HepG2 (cell line): ENCODE measurements at regions not wholly inside any gene's neighbourhood (a gene's known extent, or its start where the extent isn't known, plus 50 kb on each side); places are given as distances from the start of the nearest gene placed in this dataset.

Source experiments
- ATAC-seq: fragments of 200-7000 bp; cut with Tn5 transposase; 3 replicates; pipeline ENCODE4 v1.9.1; 2020; ENCODE audit warnings: mild to moderate bottlenecking, moderate library complexity
- BruUV-seq: library from RNA; stranded (reverse); fragments of 400-500 nt; replicated peaks from 2 replicates; lab custom pipeline; 2021; lab: Mats Ljungman, UMichigan
- CTCF ChIA-PET: fragments of 300-600 bp; formaldehyde crosslinking; extraction: SDS; loops from one replicate; lab custom pipeline; 2021; ENCODE audit warnings: low total read pairs, inconsistent platforms, low intra/inter-chr PET ratio; lab: Yijun Ruan, JAX
- POLR2A ChIA-PET: fragments of 350-600 bp; sonication (Branson Sonifier 250); formaldehyde crosslinking; loops from one replicate; lab custom pipeline; 2020; ENCODE audit warnings: antibody characterized with exemption, inconsistent platforms; lab: Yijun Ruan, JAX
- DNase-seq: peaks from one replicate; pipeline ENCODE4 v3.0.0-alpha.2; 2015; ENCODE audit warnings: low spot score
- FAIRE-seq: peaks from 3 replicates; lab custom pipeline; 2011; peaks lifted over from hg19 to GRCh38; lab: Jason Lieb, UNC
- H2AFZ ChIP-seq: one replicate; pipeline ENCODE4 v1.6.1; 2011; ENCODE audit warnings: low read length, inconsistent platforms
- H3K27ac ChIP-seq: fragments of 300-600 bp; 3 replicates; pipeline ENCODE4 v1.8.0; 2011; ENCODE audit warnings: mixed run types, mild to moderate bottlenecking, mixed read lengths, low read length, inconsistent platforms; ENCODE audit not compliant: insufficient read depth; ENCODE audit errors: extremely low read length
- H3K27me3 ChIP-seq, 2 experiments: fragments of 200-600 bp in 1 of 2; 2 replicates in 1 of 2; 3 replicates in 1 of 2; pipeline versions ENCODE4 v1.6.0 to v1.8.0; 2011; ENCODE audit warnings: low read length in 2 of 2, mild to moderate bottlenecking in 2 of 2, moderate library complexity in 2 of 2, inconsistent platforms in 1 of 2; ENCODE audit not compliant: insufficient read depth in 2 of 2, control insufficient read depth in 1 of 2
- H3K36me3 ChIP-seq, 2 experiments: fragments of 200-600 bp in 1 of 2; replicated peaks in 1 of 2; 2 replicates in 1 of 2; 3 replicates in 1 of 2; pipeline versions ENCODE4 v1.5.1 to v1.8.0; 2011; ENCODE audit warnings: low read length in 2 of 2, inconsistent platforms in 1 of 2; ENCODE audit not compliant: insufficient read depth in 2 of 2, control insufficient read depth in 1 of 2
- H3K4me1 ChIP-seq: 2 replicates; pipeline ENCODE4 v1.5.1; 2012; ENCODE audit warnings: low read length, inconsistent platforms; ENCODE audit not compliant: insufficient read depth
- H3K4me2 ChIP-seq: 2 replicates; pipeline ENCODE4 v1.6.0; 2011; ENCODE audit warnings: low read depth, low read length, inconsistent platforms
- H3K4me3 ChIP-seq, 3 experiments: fragments of 200-600 bp in 1 of 3; sonication (generic), shearing (Covaris generic) in 1 of 3; replicated peaks in 1 of 3; 2 replicates each; pipeline ENCODE4 v1.5.1; 2011 to 2016; ENCODE audit warnings: low read length in 3 of 3, inconsistent platforms in 2 of 3, low read depth in 2 of 3, mild to moderate bottlenecking in 2 of 3, control low read depth in 1 of 3, mixed read lengths in 1 of 3; ENCODE audit not compliant: insufficient read depth in 1 of 3
- H3K79me2 ChIP-seq: one replicate; pipeline ENCODE4 v1.6.1; 2011; ENCODE audit warnings: low read length, inconsistent platforms; ENCODE audit not compliant: insufficient read depth
- H3K9ac ChIP-seq: 2 replicates; pipeline ENCODE4 v1.6.0; 2011; ENCODE audit warnings: mild to moderate bottlenecking, low read depth, low read length, inconsistent platforms; ENCODE audit not compliant: insufficient read depth
- H3K9me3 ChIP-seq: 2 replicates; pipeline ENCODE4 v1.5.1; 2012; ENCODE audit warnings: mild to moderate bottlenecking, low read length
- H4K20me1 ChIP-seq: 2 replicates; pipeline ENCODE4 v1.6.0; 2011; ENCODE audit warnings: inconsistent platforms, mild to moderate bottlenecking, low read length, moderate library complexity; ENCODE audit not compliant: insufficient read depth
- NCOA5 ChIP-seq: sonication (generic); formaldehyde crosslinking; IDR thresholded peaks from 2 replicates; pipeline ENCODE4 v1.4.0; 2020; ENCODE audit warnings: missing genetic modification reagents
- ONECUT2 ChIP-seq: sonication (generic); formaldehyde crosslinking; IDR thresholded peaks from 2 replicates; pipeline ENCODE4 v1.4.0; 2020; ENCODE audit warnings: missing genetic modification reagents
- SOX5 ChIP-seq: IDR thresholded peaks from 2 replicates; pipeline ENCODE4 v1.6.1; 2016; ENCODE audit warnings: borderline replicate concordance
- TOE1 ChIP-seq: sonication (generic); formaldehyde crosslinking; IDR thresholded peaks from 2 replicates; pipeline ENCODE4 v1.4.0; 2020; ENCODE audit warnings: mild to moderate bottlenecking, missing genetic modification reagents
- TOPORS ChIP-seq: sonication (generic); formaldehyde crosslinking; IDR thresholded peaks from 2 replicates; pipeline ENCODE4 v1.8.0; 2023; ENCODE audit warnings: mild to moderate bottlenecking, missing genetic modification reagents
- ZNF232 ChIP-seq: sonication (generic); formaldehyde crosslinking; IDR thresholded peaks from 2 replicates; pipeline ENCODE4 v1.4.0; 2020; ENCODE audit warnings: missing genetic modification reagents, borderline replicate concordance
- WGBS: methylation state at CpG from one replicate; pipeline ENCODE4 v1.1.6; 2017; ENCODE audit warnings: low lambda C conversion rate; 5-methylcytosine and 5-hydroxymethylcytosine counted together
- in situ Hi-C: cut with HindIII; loops from 2 replicates; pipeline ENCODE4 v1.10.0; 2017; ENCODE audit warnings: low pct_unique_long_range_greater_than_20kb; ENCODE audit not compliant: extremely low pct_ligation_motif_present
- intact Hi-C: fragments of 100-400 bp; cut with micrococcal nuclease; formaldehyde crosslinking; loops from one replicate; pipeline ENCODE4 v1.10.0; 2022; ENCODE audit not compliant: unreplicated experiment
- TF ChIP-seq, protein P1 (sequence below): sonication (generic); formaldehyde crosslinking; IDR thresholded peaks from 2 replicates; pipeline ENCODE4 v1.8.0; 2022; ENCODE audit warnings: mild to moderate bottlenecking, missing genetic modification reagents, moderate library complexity
- TF ChIP-seq, protein P2 (sequence below): sonication (generic); formaldehyde crosslinking; IDR thresholded peaks from 2 replicates; pipeline ENCODE4 v1.9.0; 2021; ENCODE audit warnings: missing genetic modification reagents, borderline replicate concordance
- TF ChIP-seq, protein P3 (sequence below): sonication (generic); formaldehyde crosslinking; conservative IDR thresholded peaks from 2 replicates; pipeline ENCODE4 v1.4.0; 2020; ENCODE audit warnings: missing genetic modification reagents
- TF ChIP-seq, protein P4 (sequence below): sonication (generic); formaldehyde crosslinking; IDR thresholded peaks from 2 replicates; pipeline ENCODE4 v1.4.0; 2020; ENCODE audit warnings: low read depth, mild to moderate bottlenecking, missing genetic modification reagents

DNA sequence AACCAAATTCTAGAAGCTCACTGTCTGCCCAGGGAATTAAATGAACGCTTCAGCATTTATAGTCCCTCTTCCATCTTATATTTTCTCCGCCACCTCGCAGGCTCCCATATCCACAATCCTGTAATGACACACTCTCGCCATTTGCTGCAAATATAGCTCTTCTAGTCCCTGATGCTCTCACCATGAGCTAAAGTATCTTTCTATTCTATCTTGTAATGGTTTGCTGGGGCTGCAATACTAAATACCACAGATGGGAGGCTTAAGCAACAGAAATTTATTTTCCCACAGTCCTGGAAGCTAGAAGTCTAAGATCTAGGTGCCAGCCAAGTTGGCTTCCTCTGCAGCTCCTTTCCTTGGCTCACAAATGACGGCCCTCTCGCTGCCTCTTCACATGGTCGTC is 106.9 kb upstream of the NPHP3 start:
- POLR2A ChIA-PET, result no interaction called here
- CTCF ChIA-PET, result no interaction called here
- no TSS peak for BruUV-seq
- DNase-seq (no peak), FAIRE-seq (no peak), ATAC-seq (no peak)
- H4K20me1 ChIP-seq, result no peaks in the 10 kb centered on the region
- H3K4me3 ChIP-seq, result no peak overlapping the region
- H3K4me2 ChIP-seq, result no peak overlapping the region
- H3K27ac ChIP-seq, result no peak overlapping the region
- H3K9me3 ChIP-seq, result no peaks in the 10 kb centered on the region
- no peak overlapping the region for H2AFZ ChIP-seq
- in situ Hi-C loops (no loop called here), intact Hi-C loops (no loop called here)
- H3K36me3 ChIP-seq, result no peaks in the 10 kb centered on the region
- no peaks in the 10 kb centered on the region for H3K4me1 ChIP-seq
- 19% methylated on average over 7 of the region's 7 CpGs for WGBS
- H3K9ac ChIP-seq, result no peak overlapping the region
- no peaks in the 10 kb centered on the region for H3K27me3 ChIP-seq
- no peaks in the 10 kb centered on the region for H3K79me2 ChIP-seq
- TF ChIP-seq, protein P1, sequence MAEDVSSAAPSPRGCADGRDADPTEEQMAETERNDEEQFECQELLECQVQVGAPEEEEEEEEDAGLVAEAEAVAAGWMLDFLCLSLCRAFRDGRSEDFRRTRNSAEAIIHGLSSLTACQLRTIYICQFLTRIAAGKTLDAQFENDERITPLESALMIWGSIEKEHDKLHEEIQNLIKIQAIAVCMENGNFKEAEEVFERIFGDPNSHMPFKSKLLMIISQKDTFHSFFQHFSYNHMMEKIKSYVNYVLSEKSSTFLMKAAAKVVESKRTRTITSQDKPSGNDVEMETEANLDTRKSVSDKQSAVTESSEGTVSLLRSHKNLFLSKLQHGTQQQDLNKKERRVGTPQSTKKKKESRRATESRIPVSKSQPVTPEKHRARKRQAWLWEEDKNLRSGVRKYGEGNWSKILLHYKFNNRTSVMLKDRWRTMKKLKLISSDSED (CRISPR knock-in tag), result no peak
- no peak for TF ChIP-seq SOX5
- no peak for TF ChIP-seq NCOA5 (CRISPR knock-in tag)
- TF ChIP-seq TOPORS (CRISPR knock-in tag), result no peak
- no peak for TF ChIP-seq TOE1 (CRISPR knock-in tag)
- TF ChIP-seq, protein P2, sequence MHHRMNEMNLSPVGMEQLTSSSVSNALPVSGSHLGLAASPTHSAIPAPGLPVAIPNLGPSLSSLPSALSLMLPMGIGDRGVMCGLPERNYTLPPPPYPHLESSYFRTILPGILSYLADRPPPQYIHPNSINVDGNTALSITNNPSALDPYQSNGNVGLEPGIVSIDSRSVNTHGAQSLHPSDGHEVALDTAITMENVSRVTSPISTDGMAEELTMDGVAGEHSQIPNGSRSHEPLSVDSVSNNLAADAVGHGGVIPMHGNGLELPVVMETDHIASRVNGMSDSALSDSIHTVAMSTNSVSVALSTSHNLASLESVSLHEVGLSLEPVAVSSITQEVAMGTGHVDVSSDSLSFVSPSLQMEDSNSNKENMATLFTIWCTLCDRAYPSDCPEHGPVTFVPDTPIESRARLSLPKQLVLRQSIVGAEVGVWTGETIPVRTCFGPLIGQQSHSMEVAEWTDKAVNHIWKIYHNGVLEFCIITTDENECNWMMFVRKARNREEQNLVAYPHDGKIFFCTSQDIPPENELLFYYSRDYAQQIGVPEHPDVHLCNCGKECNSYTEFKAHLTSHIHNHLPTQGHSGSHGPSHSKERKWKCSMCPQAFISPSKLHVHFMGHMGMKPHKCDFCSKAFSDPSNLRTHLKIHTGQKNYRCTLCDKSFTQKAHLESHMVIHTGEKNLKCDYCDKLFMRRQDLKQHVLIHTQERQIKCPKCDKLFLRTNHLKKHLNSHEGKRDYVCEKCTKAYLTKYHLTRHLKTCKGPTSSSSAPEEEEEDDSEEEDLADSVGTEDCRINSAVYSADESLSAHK, result no peak
- no peak for TF ChIP-seq ZNF232 (CRISPR knock-in tag)
- no peak for TF ChIP-seq ONECUT2 (CRISPR knock-in tag)
- TF ChIP-seq, protein P3, sequence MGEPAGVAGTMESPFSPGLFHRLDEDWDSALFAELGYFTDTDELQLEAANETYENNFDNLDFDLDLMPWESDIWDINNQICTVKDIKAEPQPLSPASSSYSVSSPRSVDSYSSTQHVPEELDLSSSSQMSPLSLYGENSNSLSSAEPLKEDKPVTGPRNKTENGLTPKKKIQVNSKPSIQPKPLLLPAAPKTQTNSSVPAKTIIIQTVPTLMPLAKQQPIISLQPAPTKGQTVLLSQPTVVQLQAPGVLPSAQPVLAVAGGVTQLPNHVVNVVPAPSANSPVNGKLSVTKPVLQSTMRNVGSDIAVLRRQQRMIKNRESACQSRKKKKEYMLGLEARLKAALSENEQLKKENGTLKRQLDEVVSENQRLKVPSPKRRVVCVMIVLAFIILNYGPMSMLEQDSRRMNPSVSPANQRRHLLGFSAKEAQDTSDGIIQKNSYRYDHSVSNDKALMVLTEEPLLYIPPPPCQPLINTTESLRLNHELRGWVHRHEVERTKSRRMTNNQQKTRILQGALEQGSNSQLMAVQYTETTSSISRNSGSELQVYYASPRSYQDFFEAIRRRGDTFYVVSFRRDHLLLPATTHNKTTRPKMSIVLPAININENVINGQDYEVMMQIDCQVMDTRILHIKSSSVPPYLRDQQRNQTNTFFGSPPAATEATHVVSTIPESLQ (CRISPR knock-in tag), result no peak
- TF ChIP-seq, protein P4, sequence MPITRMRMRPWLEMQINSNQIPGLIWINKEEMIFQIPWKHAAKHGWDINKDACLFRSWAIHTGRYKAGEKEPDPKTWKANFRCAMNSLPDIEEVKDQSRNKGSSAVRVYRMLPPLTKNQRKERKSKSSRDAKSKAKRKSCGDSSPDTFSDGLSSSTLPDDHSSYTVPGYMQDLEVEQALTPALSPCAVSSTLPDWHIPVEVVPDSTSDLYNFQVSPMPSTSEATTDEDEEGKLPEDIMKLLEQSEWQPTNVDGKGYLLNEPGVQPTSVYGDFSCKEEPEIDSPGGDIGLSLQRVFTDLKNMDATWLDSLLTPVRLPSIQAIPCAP (CRISPR knock-in tag), result no peak
